ENCODE measurements at regions not wholly inside any gene's neighbourhood (a gene's known extent, or its start where the extent isn't known, plus 50 kb on each side); places are given as distances from the start of the nearest gene placed in this dataset.

GRCh38 chr4:188372058-188372457 lies 232.8 kb downstream of the TRIML1 start:
- no peak for TF ChIP-seq CTCF (conservative IDR thresholded peaks at IDR 0.05 in 1 of 2, IDR thresholded peaks at IDR 0.05 in 1 of 2; ENCODE audit: low read depth in 1 of 2, low read length in 2 of 2)
- TF ChIP-seq EZH2 (IDR thresholded peaks at IDR 0.05; ENCODE audit: low read length, missing control alignments), result no peak

All from fibroblast of lung (primary cell).